Natural killer cell treated with Interleukin-12 subunit alpha and Interleukin-12 subunit beta and Interleukin-15 and Interleukin-18, amount 100 ng/mL, for 72 hours (primary cell): ENCODE measurements at regions not wholly inside any gene's neighbourhood (a gene's known extent, or its start where the extent isn't known, plus 50 kb on each side); places are given as distances from the start of the nearest gene placed in this dataset.
"Not testable (repeated sequence)": the region's sequence is repeated elsewhere in the genome, so short reads cannot be mapped to it uniquely, and the experiment has no call there.

Source experiments
- ATAC-seq, 2 donors: fragments of 150-1000 bp; cut with Tn5 transposase in 1 of 2; sonication (Bioruptor Pico), chemical (Tn5 transposase) in 1 of 2; 2 replicates each; pipeline ENCODE4 v1.10.0; 2021
- DNase-seq: peaks from one replicate; pipeline ENCODE4 v3.0.0; 2022; ENCODE audit warnings: low spot score
- H3K27ac Mint-ChIP-seq, 2 donors: 1 replicate in 1 of 2; 2 replicates in 1 of 2; pipeline ENCODE4 v1.8.0; 2022; ENCODE audit warnings: mixed read lengths in 2 of 2, mild to moderate bottlenecking in 1 of 2, moderate library complexity in 1 of 2
- H3K27me3 Mint-ChIP-seq, 2 donors: 1 replicate in 1 of 2; 2 replicates in 1 of 2; pipeline ENCODE4 v1.8.0; 2022; ENCODE audit warnings: mixed read lengths in 2 of 2
- H3K36me3 Mint-ChIP-seq: one replicate; pipeline ENCODE4 v1.8.0; 2022; ENCODE audit warnings: mixed read lengths
- H3K4me1 Mint-ChIP-seq, 2 donors: 1 replicate in 1 of 2; 2 replicates in 1 of 2; pipeline ENCODE4 v1.8.0; 2022; ENCODE audit warnings: low read depth in 2 of 2, mixed read lengths in 2 of 2, mild to moderate bottlenecking in 1 of 2
- H3K4me3 Mint-ChIP-seq: one replicate; pipeline ENCODE4 v1.8.0; 2022; ENCODE audit warnings: mixed read lengths
- H3K9me3 Mint-ChIP-seq: 2 replicates; pipeline ENCODE4 v1.8.0; 2022; ENCODE audit warnings: mixed read lengths

DNA sequence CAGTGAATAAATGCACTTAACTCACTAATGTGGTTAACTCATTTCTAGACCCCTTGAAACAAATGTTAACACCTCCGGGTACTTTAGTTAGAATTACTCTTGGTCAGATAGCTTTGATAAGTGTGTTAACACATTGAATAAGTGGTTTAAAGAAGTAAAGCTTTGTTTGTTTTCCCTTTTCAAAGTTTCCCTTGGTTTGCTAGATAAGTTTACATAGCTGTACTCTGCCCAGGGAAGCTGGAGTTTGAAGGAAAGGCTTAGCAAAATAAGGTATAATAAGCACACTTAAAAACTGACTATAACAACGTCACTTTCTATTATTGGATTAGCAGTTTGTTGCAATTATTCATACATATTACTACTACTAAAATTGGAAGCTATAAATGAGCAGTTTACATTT is 1233.9 kb upstream of the ADGRL2 start:
- no peaks in the 10 kb centered on the region for H3K36me3 Mint-ChIP-seq
- no peak overlapping the region for H3K27ac Mint-ChIP-seq
- H3K4me1 Mint-ChIP-seq: no peaks in the 10 kb centered on the region
- H3K4me3 Mint-ChIP-seq: no peak overlapping the region
- peaks cover 4% of the 10 kb centered on the region for H3K9me3 Mint-ChIP-seq
- DNase-seq (no peak), ATAC-seq (no peak)
- H3K27me3 Mint-ChIP-seq: no peaks in the 10 kb centered on the region

DNA sequence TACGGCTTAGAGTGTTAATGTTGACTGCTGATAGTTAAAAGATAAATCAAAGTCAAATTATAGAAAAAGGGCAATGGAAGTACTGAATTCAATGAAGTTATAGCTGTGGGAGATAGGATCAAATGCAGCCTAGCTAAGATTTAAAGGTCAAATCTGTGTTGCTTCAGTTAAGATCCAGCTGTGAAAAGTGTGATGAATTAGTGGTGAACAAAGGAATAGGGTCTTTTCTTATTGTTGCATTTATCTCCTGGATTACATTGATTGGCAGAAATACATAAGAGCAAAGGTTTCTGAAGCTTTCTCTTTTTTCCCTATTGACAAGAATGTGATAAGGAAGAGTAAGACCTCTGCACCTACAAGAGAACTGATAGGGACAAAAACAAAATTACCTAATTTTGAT is 1234.6 kb upstream of the ADGRL2 start:
- no peaks in the 10 kb centered on the region for H3K27me3 Mint-ChIP-seq
- no peaks in the 10 kb centered on the region for H3K4me1 Mint-ChIP-seq
- H3K36me3 Mint-ChIP-seq: no peaks in the 10 kb centered on the region
- DNase-seq: no peak
- H3K4me3 Mint-ChIP-seq: no peak overlapping the region
- ATAC-seq: no peak
- peaks cover 4% of the 10 kb centered on the region for H3K9me3 Mint-ChIP-seq
- H3K27ac Mint-ChIP-seq: no peak overlapping the region

- H3K4me1 Mint-ChIP-seq: no peaks in the 10 kb centered on the region
- no peak overlapping the region for H3K4me3 Mint-ChIP-seq
- H3K27me3 Mint-ChIP-seq: no peaks in the 10 kb centered on the region
- H3K27ac Mint-ChIP-seq: no peak overlapping the region
- no peak for ATAC-seq
- DNase-seq: no peak
- H3K9me3 Mint-ChIP-seq: peaks cover 4% of the 10 kb centered on the region
- no peaks in the 10 kb centered on the region for H3K36me3 Mint-ChIP-seq
These were observed 1235.3 kb upstream of the ADGRL2 start for GRCh38 chr1:80565406-80565805.

GRCh38 chr1:80542231-80542630 is 1258.5 kb upstream of the ADGRL2 start:
- Mint-ChIP-seq H3K4me3 (no peak overlapping the region), H3K4me1 (no peaks in the 10 kb centered on the region), H3K27ac (no peak overlapping the region), H3K36me3 (no peaks in the 10 kb centered on the region), H3K9me3 (peaks cover 3% of the 10 kb centered on the region), H3K27me3 (no peaks in the 10 kb centered on the region)
- no peak for DNase-seq
- ATAC-seq: no peak

DNA sequence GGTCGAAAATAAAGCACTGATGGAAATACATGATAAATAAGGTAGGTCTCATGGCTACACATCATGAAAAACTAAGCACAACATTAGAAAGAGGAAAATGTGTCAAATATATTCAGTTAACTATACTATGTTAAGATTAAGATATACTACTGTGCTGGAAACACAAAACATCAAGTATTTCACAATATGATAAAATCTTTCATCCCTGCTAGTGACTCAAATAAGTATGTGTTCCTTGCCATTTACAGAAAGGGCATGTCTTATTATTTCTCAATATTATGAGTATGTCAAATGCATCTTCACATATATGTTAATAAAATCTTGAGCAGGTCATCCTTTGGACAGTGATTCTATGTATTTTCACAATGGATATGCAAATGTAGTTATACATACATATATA is 1260.1 kb upstream of the ADGRL2 start:
- no peaks in the 10 kb centered on the region for H3K36me3 Mint-ChIP-seq
- H3K27ac Mint-ChIP-seq: no peak overlapping the region
- no peaks in the 10 kb centered on the region for H3K27me3 Mint-ChIP-seq
- DNase-seq: no peak
- no peak overlapping the region for H3K4me3 Mint-ChIP-seq
- no peaks in the 10 kb centered on the region for H3K4me1 Mint-ChIP-seq
- peaks cover 3% of the 10 kb centered on the region for H3K9me3 Mint-ChIP-seq
- no peak for ATAC-seq

DNA sequence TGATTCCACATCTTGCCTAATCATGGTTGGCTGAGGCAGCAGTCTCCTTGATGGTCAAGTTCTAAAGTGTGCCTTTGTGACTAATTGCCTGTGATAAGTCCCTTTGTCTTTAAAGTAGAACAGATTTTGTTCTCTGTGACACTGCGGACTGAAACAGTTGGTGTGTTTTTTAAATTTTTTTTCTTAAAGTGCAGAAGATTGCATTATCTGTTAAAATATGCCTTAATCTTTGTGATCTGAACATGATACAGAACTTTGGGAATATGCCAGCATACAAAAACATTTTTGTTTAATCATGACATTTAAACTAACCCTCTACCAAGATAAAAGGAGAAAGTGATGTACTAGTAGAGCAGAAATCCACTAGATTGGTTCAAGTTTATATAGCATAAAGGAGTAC is 1260.6 kb upstream of the ADGRL2 start:
- Mint-ChIP-seq H3K27me3 (no peaks in the 10 kb centered on the region), H3K9me3 (peaks cover 6% of the 10 kb centered on the region), H3K36me3 (no peaks in the 10 kb centered on the region), H3K4me1 (no peaks in the 10 kb centered on the region), H3K27ac (no peak overlapping the region), H3K4me3 (no peak overlapping the region)
- no peak for ATAC-seq
- DNase-seq: no peak

DNA sequence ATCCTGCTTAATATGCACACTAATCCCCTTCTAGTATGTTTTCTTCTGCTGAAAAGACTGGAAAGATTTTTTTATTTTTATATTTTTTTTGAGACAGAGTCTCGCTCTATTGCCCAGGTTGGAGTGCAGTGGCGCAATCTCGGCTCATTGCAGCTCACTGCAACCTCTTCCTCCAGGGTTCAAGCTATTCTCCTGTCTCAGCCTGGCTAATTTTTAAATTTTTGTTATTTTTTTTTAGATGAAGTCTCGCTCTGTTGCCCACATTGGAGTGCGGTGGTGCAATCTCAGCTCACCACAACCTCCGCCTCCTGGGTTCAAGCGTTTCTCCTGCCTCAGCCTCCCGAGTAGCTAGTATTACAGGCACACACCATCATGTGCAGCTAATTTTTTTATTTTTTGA is 1261.4 kb upstream of the ADGRL2 start:
- H3K27ac Mint-ChIP-seq, H3K4me3 Mint-ChIP-seq, ATAC-seq, DNase-seq, H3K36me3 Mint-ChIP-seq, H3K4me1 Mint-ChIP-seq, H3K27me3 Mint-ChIP-seq, H3K9me3 Mint-ChIP-seq: not testable (repeated sequence)

DNA sequence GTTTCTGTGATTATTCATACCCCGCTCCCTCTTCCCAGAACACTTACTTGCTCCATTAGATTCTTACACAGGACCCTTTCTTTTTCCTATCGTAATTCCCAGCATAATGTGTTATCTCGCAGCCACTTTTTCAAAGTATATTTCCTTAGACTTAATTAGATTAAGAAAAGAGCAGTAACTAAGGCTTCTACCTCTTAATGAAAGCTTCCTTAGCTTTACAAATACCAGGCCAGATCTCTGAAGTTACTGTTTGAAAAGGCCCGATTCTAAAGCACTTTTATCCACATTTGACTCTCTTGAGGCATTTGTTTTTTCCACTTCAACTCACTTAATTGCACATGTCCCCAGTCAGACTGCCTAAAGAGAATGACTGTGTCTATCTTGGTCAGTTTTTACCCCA is 1264.3 kb upstream of the ADGRL2 start:
- H3K27ac Mint-ChIP-seq: no peak overlapping the region
- H3K4me1 Mint-ChIP-seq: no peaks in the 10 kb centered on the region
- H3K27me3 Mint-ChIP-seq: no peaks in the 10 kb centered on the region
- no peak for ATAC-seq
- H3K9me3 Mint-ChIP-seq: peaks cover 9% of the 10 kb centered on the region
- H3K36me3 Mint-ChIP-seq: no peaks in the 10 kb centered on the region
- no peak for DNase-seq
- H3K4me3 Mint-ChIP-seq: no peak overlapping the region

DNA sequence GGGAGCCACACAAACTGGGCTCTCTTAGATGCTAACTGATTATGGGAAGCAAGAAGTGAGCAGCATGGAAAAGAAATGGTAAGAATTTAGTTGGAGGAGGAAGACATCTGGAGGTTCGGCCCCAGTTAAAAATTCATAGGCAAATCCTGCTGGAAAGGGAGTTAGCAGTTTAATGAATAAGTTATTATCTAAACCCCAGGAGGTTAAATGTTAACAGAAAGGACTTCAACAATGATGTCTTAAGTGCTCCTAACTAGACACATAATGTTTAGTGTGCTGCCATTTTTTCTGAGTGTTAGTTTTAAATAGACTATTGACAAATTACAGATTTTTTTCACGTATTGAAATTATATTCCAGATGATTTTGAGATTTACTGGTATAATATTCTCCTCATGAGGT is 1265.3 kb upstream of the ADGRL2 start:
- Mint-ChIP-seq H3K27me3 (no peaks in the 10 kb centered on the region), H3K27ac (no peak overlapping the region), H3K4me3 (no peak overlapping the region), H3K4me1 (no peaks in the 10 kb centered on the region), H3K36me3 (no peaks in the 10 kb centered on the region), H3K9me3 (peaks cover 9% of the 10 kb centered on the region)
- DNase-seq (no peak), ATAC-seq (no peak)

DNA sequence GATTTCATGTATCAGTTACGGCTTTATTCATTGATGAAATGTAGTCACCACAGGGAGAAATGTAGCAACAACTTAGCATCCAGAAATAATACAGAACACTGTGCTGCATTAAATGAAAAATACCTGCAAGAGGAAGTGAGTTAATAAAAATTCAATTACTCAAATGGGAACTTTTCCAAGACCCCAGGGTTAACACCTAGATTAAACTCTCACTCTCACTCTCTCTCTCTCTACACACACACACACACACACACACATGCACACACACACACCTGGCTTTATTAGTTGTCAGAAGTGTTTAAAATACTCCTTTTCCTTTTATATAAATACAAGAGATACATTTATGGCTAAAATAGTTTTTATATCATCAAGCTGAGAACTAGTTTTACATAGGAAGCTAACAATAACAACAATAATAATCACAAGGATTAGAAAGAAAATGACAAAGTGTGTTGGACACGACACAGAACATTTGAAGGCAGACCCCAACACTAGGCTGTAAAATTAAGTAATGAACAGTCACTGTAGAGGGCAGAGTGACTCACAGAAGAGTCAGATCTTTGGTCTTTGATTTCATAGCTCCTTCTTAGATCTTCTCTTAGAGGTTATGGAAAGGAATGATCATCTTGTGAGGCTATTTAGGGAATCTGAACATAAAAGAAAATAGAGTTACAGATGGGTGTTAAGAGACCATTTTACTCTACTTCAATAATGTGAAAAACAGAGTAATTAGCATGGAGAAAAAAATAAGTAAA is 1266.0 kb upstream of the ADGRL2 start:
- no peak overlapping the region for H3K27ac Mint-ChIP-seq
- H3K4me1 Mint-ChIP-seq: no peaks in the 10 kb centered on the region
- H3K36me3 Mint-ChIP-seq: no peaks in the 10 kb centered on the region
- H3K4me3 Mint-ChIP-seq: no peak overlapping the region
- ATAC-seq (no peak), DNase-seq (no peak)
- no peaks in the 10 kb centered on the region for H3K27me3 Mint-ChIP-seq
- H3K9me3 Mint-ChIP-seq: peaks cover 9% of the 10 kb centered on the region

DNA sequence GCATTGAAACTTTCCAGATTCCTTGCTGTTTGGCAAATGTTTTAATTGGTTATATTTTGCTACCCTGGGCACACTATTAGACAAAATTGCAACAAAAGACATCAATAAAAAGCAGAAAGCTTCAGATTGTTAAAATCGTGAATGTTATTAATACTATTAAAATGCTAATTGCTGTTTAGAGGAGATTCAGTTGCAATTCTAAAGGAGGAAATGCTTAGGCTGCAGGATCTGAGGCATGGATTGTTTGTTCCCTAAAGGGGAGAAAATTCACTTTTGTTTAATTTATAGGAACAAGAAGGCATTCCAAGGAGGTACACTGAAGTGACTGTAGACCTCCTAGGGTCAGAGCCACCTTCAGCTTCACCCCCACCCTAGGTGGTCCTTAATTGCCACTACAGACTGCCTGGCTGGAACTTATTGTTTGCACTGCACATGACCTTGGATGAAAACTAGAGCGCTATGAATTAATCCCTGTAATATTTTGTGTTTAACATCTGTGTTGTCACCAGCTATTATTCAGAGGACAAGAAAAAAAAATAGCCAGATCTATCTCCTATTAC is 1266.9 kb upstream of the ADGRL2 start:
- H3K4me3 Mint-ChIP-seq: no peak overlapping the region
- no peak overlapping the region for H3K27ac Mint-ChIP-seq
- H3K27me3 Mint-ChIP-seq: no peaks in the 10 kb centered on the region
- DNase-seq (no peak), ATAC-seq (no peak)
- H3K4me1 Mint-ChIP-seq: no peaks in the 10 kb centered on the region
- no peaks in the 10 kb centered on the region for H3K36me3 Mint-ChIP-seq
- peaks cover 9% of the 10 kb centered on the region for H3K9me3 Mint-ChIP-seq

- no peak for DNase-seq
- H3K4me3 Mint-ChIP-seq: no peak overlapping the region
- H3K27me3 Mint-ChIP-seq: no peaks in the 10 kb centered on the region
- H3K36me3 Mint-ChIP-seq: no peaks in the 10 kb centered on the region
- H3K4me1 Mint-ChIP-seq: no peaks in the 10 kb centered on the region
- ATAC-seq: no peak
- H3K27ac Mint-ChIP-seq: no peak overlapping the region
- peaks cover 9% of the 10 kb centered on the region for H3K9me3 Mint-ChIP-seq
These were observed 1267.6 kb upstream of the ADGRL2 start for GRCh38 chr1:80533093-80533492.

GRCh38 chr1:80531182-80531581 is 1269.6 kb upstream of the ADGRL2 start:
- no peaks in the 10 kb centered on the region for H3K4me1 Mint-ChIP-seq
- no peaks in the 10 kb centered on the region for H3K36me3 Mint-ChIP-seq
- H3K27me3 Mint-ChIP-seq: no peaks in the 10 kb centered on the region
- DNase-seq (no peak), ATAC-seq (no peak)
- peaks cover 6% of the 10 kb centered on the region for H3K9me3 Mint-ChIP-seq
- H3K4me3 Mint-ChIP-seq: no peak overlapping the region
- no peak overlapping the region for H3K27ac Mint-ChIP-seq

DNA sequence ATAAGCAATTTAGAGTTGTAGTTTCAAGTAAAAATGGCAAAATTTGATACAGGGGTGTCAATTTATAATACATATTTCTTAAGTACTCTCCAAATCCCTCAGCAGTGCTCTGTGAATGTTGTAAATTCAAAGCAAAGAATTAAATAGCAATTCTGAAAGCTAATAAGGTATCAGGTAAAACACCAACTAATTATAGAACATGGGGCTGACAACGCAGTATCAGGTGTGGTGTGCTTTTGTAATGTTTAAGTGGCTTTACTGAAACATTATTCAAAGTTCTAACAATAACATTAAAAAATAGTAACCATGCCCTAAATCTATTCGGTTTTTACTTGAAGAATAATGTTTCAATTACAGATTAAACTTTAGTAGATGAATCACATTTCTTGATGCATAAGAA is 1271.2 kb upstream of the ADGRL2 start:
- Mint-ChIP-seq H3K27ac (no peak overlapping the region), H3K4me3 (no peak overlapping the region), H3K4me1 (no peaks in the 10 kb centered on the region), H3K9me3 (peaks cover 3% of the 10 kb centered on the region), H3K36me3 (no peaks in the 10 kb centered on the region), H3K27me3 (no peaks in the 10 kb centered on the region)
- DNase-seq: no peak
- no peak for ATAC-seq

- Mint-ChIP-seq H3K9me3 (peaks cover 7% of the 10 kb centered on the region), H3K27me3 (no peaks in the 10 kb centered on the region), H3K4me3 (no peak overlapping the region), H3K4me1 (no peaks in the 10 kb centered on the region), H3K36me3 (peaks cover 4% of the 10 kb centered on the region), H3K27ac (no peak overlapping the region)
- ATAC-seq (no peak), DNase-seq (no peak)
These were observed 1276.9 kb upstream of the ADGRL2 start for GRCh38 chr1:80523861-80524260.
